Esophagus muscularis mucosa (tissue), 4 donors: ENCODE measurements at regions not wholly inside any gene's neighbourhood (a gene's known extent, or its start where the extent isn't known, plus 50 kb on each side); places are given as distances from the start of the nearest gene placed in this dataset.

Source experiments
- EP300 ChIP-seq: sonication (generic); formaldehyde crosslinking; IDR thresholded peaks from one replicate; pipeline ENCODE4 v1.6.1; 2017; ENCODE audit warnings: antibody characterized with exemption
- POLR2A ChIP-seq: fragments of 450-650 bp; IDR thresholded peaks from one replicate; pipeline ENCODE4 v1.6.1; 2017; ENCODE audit warnings: antibody characterized with exemption, moderate library complexity, mild to moderate bottlenecking, low read depth
- POLR2AphosphoS5 ChIP-seq, 2 donors: sonication (generic); formaldehyde crosslinking; IDR thresholded peaks; one replicate each; pipeline ENCODE4 v1.6.1; 2017; ENCODE audit warnings: antibody characterized with exemption in 2 of 2
- TF ChIP-seq, protein P1 (sequence below), 3 experiments: fragments of 200-600 bp in 2 of 3; fragments of 450-650 bp in 1 of 3; sonication (generic) in 2 of 3; IDR thresholded peaks; one replicate each; pipeline ENCODE4 v1.5.1; 2017 to 2019; ENCODE audit warnings: antibody characterized with exemption in 3 of 3, mild to moderate bottlenecking in 2 of 3, moderate library complexity in 1 of 3

DNA sequence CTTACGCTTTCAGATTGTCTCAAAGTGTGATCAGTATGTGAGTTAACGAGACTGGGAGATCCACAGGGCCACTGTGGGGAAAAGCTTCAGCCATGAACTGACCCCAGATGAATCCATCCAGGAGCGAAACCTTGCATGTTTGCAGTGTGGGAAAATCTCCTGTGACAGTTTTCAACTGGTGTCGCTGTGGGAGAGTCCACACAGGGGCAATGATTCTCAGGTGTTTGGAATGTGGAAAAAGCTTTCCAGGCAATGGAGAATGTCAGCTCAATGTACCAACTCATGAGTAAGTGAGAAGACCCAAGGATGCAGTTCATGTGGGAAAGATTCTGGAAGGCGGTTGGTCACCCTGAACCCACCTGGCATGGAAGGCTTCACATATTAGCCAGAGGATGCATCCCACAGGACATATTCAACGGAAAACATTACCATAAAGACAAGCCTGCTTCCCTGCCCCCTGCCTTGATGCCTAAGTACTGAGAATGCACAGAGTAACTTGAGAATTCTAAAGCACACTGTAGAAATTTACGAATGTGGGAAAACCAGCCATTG, 204.1 kb upstream of the BMPER start:
- TF ChIP-seq, protein P1, sequence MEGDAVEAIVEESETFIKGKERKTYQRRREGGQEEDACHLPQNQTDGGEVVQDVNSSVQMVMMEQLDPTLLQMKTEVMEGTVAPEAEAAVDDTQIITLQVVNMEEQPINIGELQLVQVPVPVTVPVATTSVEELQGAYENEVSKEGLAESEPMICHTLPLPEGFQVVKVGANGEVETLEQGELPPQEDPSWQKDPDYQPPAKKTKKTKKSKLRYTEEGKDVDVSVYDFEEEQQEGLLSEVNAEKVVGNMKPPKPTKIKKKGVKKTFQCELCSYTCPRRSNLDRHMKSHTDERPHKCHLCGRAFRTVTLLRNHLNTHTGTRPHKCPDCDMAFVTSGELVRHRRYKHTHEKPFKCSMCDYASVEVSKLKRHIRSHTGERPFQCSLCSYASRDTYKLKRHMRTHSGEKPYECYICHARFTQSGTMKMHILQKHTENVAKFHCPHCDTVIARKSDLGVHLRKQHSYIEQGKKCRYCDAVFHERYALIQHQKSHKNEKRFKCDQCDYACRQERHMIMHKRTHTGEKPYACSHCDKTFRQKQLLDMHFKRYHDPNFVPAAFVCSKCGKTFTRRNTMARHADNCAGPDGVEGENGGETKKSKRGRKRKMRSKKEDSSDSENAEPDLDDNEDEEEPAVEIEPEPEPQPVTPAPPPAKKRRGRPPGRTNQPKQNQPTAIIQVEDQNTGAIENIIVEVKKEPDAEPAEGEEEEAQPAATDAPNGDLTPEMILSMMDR (IDR thresholded peaks at IDR 0.05): no peak
- TF ChIP-seq EP300 (no peak), POLR2AphosphoS5 (IDR thresholded peaks at IDR 0.05) (no peak), POLR2A (no peak)
